ENCODE measurements at regions not wholly inside any gene's neighbourhood (a gene's known extent, or its start where the extent isn't known, plus 50 kb on each side); places are given as distances from the start of the nearest gene placed in this dataset.

GRCh38 chr7:113176836-113177235 is 58.5 kb upstream of the SMIM30 start:
- TF ChIP-seq POLR2A (IDR thresholded peaks at IDR 0.05; ENCODE audit: low read length) (no peak), GATA1 (IDR thresholded peaks at IDR 0.05; ENCODE audit: low read depth, low read length) (no peak)
